H1 (cell line): ENCODE measurements at regions not wholly inside any gene's neighbourhood (a gene's known extent, or its start where the extent isn't known, plus 50 kb on each side); places are given as distances from the start of the nearest gene placed in this dataset.

Experiments
- CTCF ChIA-PET: fragments of 300-600 bp; sonication (Branson Sonifier 250); formaldehyde crosslinking; loops from one replicate; lab custom pipeline; 2021; ENCODE audit not compliant: partially characterized antibody; lab: Charles Lee
- POLR2A ChIA-PET: fragments of 300-600 bp; sonication (Branson Sonifier 250); formaldehyde crosslinking; loops from one replicate; lab custom pipeline; 2021; ENCODE audit warnings: inconsistent platforms; ENCODE audit not compliant: partially characterized antibody; lab: Charles Lee
- DNase-seq, 2 experiments: peaks; one replicate each; pipeline versions ENCODE4 v3.0.0 to v3.0.0-alpha.2; 2010 to 2022; ENCODE audit warnings: low spot score in 2 of 2, low read depth in 1 of 2, mixed read lengths in 1 of 2
- FAIRE-seq: peaks from 2 replicates; lab custom pipeline; 2011; peaks lifted over from hg19 to GRCh38; lab: Jason Lieb, UNC
- H2AFZ ChIP-seq: 2 replicates; pipeline ENCODE4 v1.8.1; 2012; ENCODE audit warnings: low read length, inconsistent platforms
- H2AK5ac ChIP-seq: 2 replicates; pipeline ENCODE4 v1.6.1; 2013; ENCODE audit warnings: low read depth, low read length
- H2BK120ac ChIP-seq: replicated peaks from 2 replicates; pipeline ENCODE3; 2013; ENCODE audit warnings: low read depth, low read length, inconsistent platforms
- H2BK12ac ChIP-seq: 2 replicates; pipeline ENCODE4 v1.6.1; 2013; ENCODE audit warnings: low read depth, low read length
- H2BK15ac ChIP-seq: 2 replicates; pipeline ENCODE4 v1.6.1; 2013; ENCODE audit warnings: low read length
- H2BK20ac ChIP-seq: 2 replicates; pipeline ENCODE4 v1.6.1; 2013; ENCODE audit warnings: low read length
- H2BK5ac ChIP-seq: 2 replicates; pipeline ENCODE4 v1.6.1; 2013; ENCODE audit warnings: low read depth, low read length
- H3K14ac ChIP-seq: 2 replicates; pipeline ENCODE4 v1.6.1; 2013; ENCODE audit warnings: inconsistent platforms; ENCODE audit not compliant: insufficient read length
- H3K18ac ChIP-seq: 2 replicates; pipeline ENCODE4 v1.6.1; 2013; ENCODE audit warnings: low read length; ENCODE audit errors: extremely low read depth
- H3K23ac ChIP-seq: 2 replicates; pipeline ENCODE4 v1.6.1; 2013; ENCODE audit warnings: inconsistent platforms; ENCODE audit not compliant: insufficient read length
- H3K23me2 ChIP-seq: 2 replicates; pipeline ENCODE4 v1.6.1; 2013; ENCODE audit warnings: low read depth, low read length
- H3K27ac ChIP-seq: 2 replicates; pipeline ENCODE4 v1.6.1; 2011; ENCODE audit warnings: low read depth, low read length, inconsistent platforms
- H3K27me3 ChIP-seq, 4 experiments: replicated peaks in 1 of 4; 1 replicate in 1 of 4; 2 replicates in 3 of 4; pipeline versions ENCODE4 v1.6.1 to v1.8.1; 2011 to 2013; ENCODE audit warnings: low read length in 3 of 4, mild to moderate bottlenecking in 3 of 4, inconsistent platforms in 2 of 4, mixed read lengths in 2 of 4, moderate library complexity in 1 of 4; ENCODE audit not compliant: control insufficient read depth in 3 of 4, insufficient read depth in 3 of 4; ENCODE audit errors: extremely low read depth in 1 of 4
- H3K36me3 ChIP-seq, 4 experiments: 2 replicates each; pipeline versions ENCODE4 v1.6.1 to v1.8.1; 2011 to 2013; ENCODE audit warnings: mild to moderate bottlenecking in 4 of 4, low read length in 3 of 4, moderate library complexity in 2 of 4, control low read depth in 1 of 4, inconsistent platforms in 1 of 4; ENCODE audit not compliant: insufficient read depth in 4 of 4, control insufficient read depth in 2 of 4
- H3K4ac ChIP-seq: replicated peaks from 2 replicates; pipeline ENCODE3; 2013; ENCODE audit warnings: low read length, low read depth, mixed read lengths, inconsistent platforms; ENCODE audit not compliant: insufficient read length
- H3K4me1 ChIP-seq, 4 experiments: replicated peaks in 1 of 4; 1 replicate in 1 of 4; 2 replicates in 3 of 4; pipeline versions ENCODE4 v1.6.1 to v1.8.1; 2011 to 2013; ENCODE audit warnings: low read length in 3 of 4, inconsistent platforms in 2 of 4, mixed read lengths in 1 of 4; ENCODE audit not compliant: insufficient read depth in 4 of 4, control insufficient read depth in 3 of 4
- H3K4me2 ChIP-seq, 2 experiments: 2 replicates each; pipeline versions ENCODE4 v1.6.1 to v1.8.1; 2011 to 2013; ENCODE audit warnings: low read depth in 2 of 2, low read length in 2 of 2, control low read depth in 1 of 2, inconsistent platforms in 1 of 2, mild to moderate bottlenecking in 1 of 2; ENCODE audit not compliant: insufficient read depth in 1 of 2
- H3K4me3 ChIP-seq, 4 experiments: fragments of 200-600, 300-600 bp in 1 of 4; sonication (generic), shearing (Covaris generic), sonication (Bioruptor Twin) in 1 of 4; 2 replicates each; pipeline versions ENCODE4 v1.5.1 to v1.8.1; 2011 to 2016; ENCODE audit warnings: low read length in 4 of 4, low read depth in 3 of 4, control low read depth in 2 of 4, inconsistent platforms in 2 of 4, mild to moderate bottlenecking in 2 of 4, mixed read lengths in 1 of 4, moderate library complexity in 1 of 4; ENCODE audit not compliant: insufficient read depth in 2 of 4; ENCODE audit errors: extremely low read depth in 1 of 4
- H3K56ac ChIP-seq: replicated peaks from 2 replicates; pipeline ENCODE3; 2013; ENCODE audit warnings: low read depth, mild to moderate bottlenecking, mixed read lengths, low read length, inconsistent platforms; ENCODE audit not compliant: insufficient read length
- H3K79me1 ChIP-seq: 2 replicates; pipeline ENCODE4 v1.6.1; 2013; ENCODE audit warnings: low read depth, low read length, control low read depth
- H3K79me2 ChIP-seq, 2 experiments: 2 replicates each; pipeline versions ENCODE4 v1.6.1 to v1.8.1; 2012 to 2013; ENCODE audit warnings: low read length in 2 of 2, mild to moderate bottlenecking in 2 of 2, inconsistent platforms in 1 of 2; ENCODE audit not compliant: insufficient read depth in 2 of 2, control insufficient read depth in 1 of 2
- H3K9ac ChIP-seq, 4 experiments: replicated peaks in 1 of 4; 1 replicate in 1 of 4; 2 replicates in 3 of 4; pipeline versions ENCODE4 v1.6.1 to v1.8.1; 2011 to 2013; ENCODE audit warnings: low read depth in 3 of 4, low read length in 3 of 4, control low read depth in 2 of 4, mild to moderate bottlenecking in 2 of 4, moderate library complexity in 2 of 4, inconsistent platforms in 1 of 4; ENCODE audit errors: extremely low read depth in 1 of 4
- H3K9me3 ChIP-seq, 2 experiments: 2 replicates each; pipeline versions ENCODE4 v1.6.1 to v1.8.1; 2012 to 2013; ENCODE audit warnings: mild to moderate bottlenecking in 2 of 2, moderate library complexity in 2 of 2, control low read depth in 1 of 2, inconsistent platforms in 1 of 2, low read depth in 1 of 2, low read length in 1 of 2, mixed read lengths in 1 of 2; ENCODE audit not compliant: insufficient read depth in 2 of 2
- H4K20me1 ChIP-seq, 2 experiments: replicated peaks in 1 of 2; 2 replicates each; pipeline versions ENCODE3 to v1.8.1; 2011 to 2013; ENCODE audit warnings: inconsistent platforms in 2 of 2, low read length in 2 of 2, mild to moderate bottlenecking in 1 of 2; ENCODE audit not compliant: insufficient read depth in 2 of 2, control insufficient read depth in 1 of 2
- H4K5ac ChIP-seq: 2 replicates; pipeline ENCODE4 v1.6.1; 2013; ENCODE audit warnings: low read length, low read depth, mixed read lengths, inconsistent platforms; ENCODE audit not compliant: insufficient read length
- H4K8ac ChIP-seq: 2 replicates; pipeline ENCODE4 v1.8.0; 2013; ENCODE audit warnings: mild to moderate bottlenecking, moderate library complexity, low read length, inconsistent platforms; ENCODE audit not compliant: insufficient read depth; ENCODE audit errors: extremely low read depth
- H4K91ac ChIP-seq: replicated peaks from 2 replicates; pipeline ENCODE3; 2013; ENCODE audit warnings: low read length, mixed read lengths, inconsistent platforms; ENCODE audit not compliant: insufficient read length
- FOSL1 ChIP-seq: IDR thresholded peaks from 2 replicates; pipeline ENCODE4 v1.6.1; 2011; ENCODE audit warnings: mild to moderate bottlenecking, low read depth, low read length, moderate library complexity; ENCODE audit not compliant: insufficient read depth
- HDAC2 ChIP-seq, 2 experiments: fragments of 300-600 bp in 1 of 2; sonication (generic) in 1 of 2; IDR thresholded peaks; 2 replicates each; pipeline ENCODE4 v1.6.1; 2011 to 2012; ENCODE audit warnings: low read depth in 2 of 2, low read length in 2 of 2, mild to moderate bottlenecking in 2 of 2, moderate library complexity in 2 of 2, borderline replicate concordance in 1 of 2, inconsistent platforms in 1 of 2
- POLR2AphosphoS5 ChIP-seq: IDR thresholded peaks from 2 replicates; pipeline ENCODE4 v1.6.1; 2011; ENCODE audit warnings: low read depth, low read length
- SRF ChIP-seq: IDR thresholded peaks from 2 replicates; pipeline ENCODE4 v1.6.1; 2011; ENCODE audit warnings: mild to moderate bottlenecking, low read depth, low read length, moderate library complexity
- TAF7 ChIP-seq: optimal IDR thresholded peaks from 2 replicates; pipeline ENCODE3; 2011; ENCODE audit warnings: low read depth, mild to moderate bottlenecking, inconsistent platforms, low read length, moderate library complexity, borderline replicate concordance
- WGBS, 2 experiments: shearing (Covaris generic) in 1 of 2; methylation state at CpG; one replicate each; pipeline versions ENCODE4 v1.1.6 to v1.1.7; 2013 to 2015; ENCODE audit warnings: low lambda C conversion rate in 2 of 2, mixed read lengths in 2 of 2, inconsistent platforms in 1 of 2, low coverage in 1 of 2, missing lambda C conversion rate in 1 of 2; ENCODE audit not compliant: insufficient replicate concordance in 2 of 2, insufficient coverage in 1 of 2, insufficient read length in 1 of 2; ENCODE audit errors: extremely low coverage in 1 of 2, missing lambda C conversion rate in 1 of 2; 5-methylcytosine and 5-hydroxymethylcytosine counted together

DNA sequence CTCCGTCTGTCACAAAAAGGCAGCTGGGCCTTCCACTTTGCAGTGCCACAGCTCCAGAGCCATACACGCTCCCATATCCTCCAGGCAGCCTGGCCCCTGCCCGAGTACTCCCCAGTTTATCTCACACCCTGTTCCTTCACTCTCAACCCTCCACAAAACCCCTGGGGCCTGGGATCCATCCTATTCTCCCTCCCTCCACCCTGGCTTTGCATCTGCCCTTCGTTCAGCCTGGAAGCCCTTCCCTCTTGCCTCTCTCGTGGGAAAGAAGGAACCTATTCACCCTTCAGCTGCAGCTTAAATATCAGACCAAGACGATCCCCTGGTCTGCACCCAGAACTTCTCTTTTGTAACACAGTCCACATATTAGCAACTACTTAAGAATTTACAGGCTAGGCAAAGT lies 56.7 kb downstream of the CAMK2N1 start:
- Histone ChIP-seq H3K27me3 (peaks cover 0 to 2% (median 0%) of the 10 kb centered on the region in 4 experiments; a peak in 3 of 7 replicates), H2AFZ (no peak overlapping the region), H3K27ac (no peak overlapping the region), H3K36me3 (no peaks in the 10 kb centered on the region), H3K4me1 (peaks cover 0 to 6% (median 0%) of the 10 kb centered on the region in 4 experiments; a peak in 2 of 7 replicates), H3K56ac (no peak overlapping the region), H2BK120ac (no peak overlapping the region), H3K9ac (no peak overlapping the region), H2AK5ac (no peak overlapping the region), H2BK12ac (no peak overlapping the region), H3K23me2 (no peaks in the 10 kb centered on the region), H3K4me3 (no peak overlapping the region), H3K9me3 (peaks cover 4 to 6% of the 10 kb centered on the region in 2 experiments), H3K18ac (no peak overlapping the region), H3K23ac (no peak overlapping the region), H3K79me1 (no peaks in the 10 kb centered on the region), H3K4me2 (no peak overlapping the region), H4K91ac (no peak overlapping the region), H4K20me1 (no peaks in the 10 kb centered on the region), H3K4ac (no peak overlapping the region), H4K5ac (no peak overlapping the region), H3K14ac (no peak overlapping the region), H2BK5ac (no peak overlapping the region), H3K79me2 (no peaks in the 10 kb centered on the region), H4K8ac (no peak overlapping the region), H2BK15ac (no peak overlapping the region), H2BK20ac (no peak overlapping the region)
- 79% methylated on average over 6 of the region's 6 CpGs; no CpG with 5 or more reads in 1 of the 2 experiments for WGBS, 2 experiments
- TF ChIP-seq HDAC2 (IDR thresholded peaks at IDR 0.05; ENCODE audit: borderline replicate concordance in 1 of 2, low read depth in 2 of 2, low read length in 2 of 2), result no peak
- TF ChIP-seq FOSL1, result no peak
- no peak for TF ChIP-seq SRF
- no peak for TF ChIP-seq POLR2AphosphoS5
- no peak for TF ChIP-seq TAF7
- DNase-seq, result no peak
- CTCF ChIA-PET, result interaction anchor here (0.8 to 8.5 kb wide), 30 partner anchors 9 to 507 kb away, joined by 3 to 63 read pairs (median 6); no protein-coding TSS in a partner anchor
- POLR2A ChIA-PET, result interaction anchor here (0.7 kb wide), 1 partner anchor 27 kb away, joined by 3 read pairs; no protein-coding TSS in a partner anchor
- FAIRE-seq, result no peak
